ENCODE measurements at regions not wholly inside any gene's neighbourhood (a gene's known extent, or its start where the extent isn't known, plus 50 kb on each side); places are given as distances from the start of the nearest gene placed in this dataset.

DNA sequence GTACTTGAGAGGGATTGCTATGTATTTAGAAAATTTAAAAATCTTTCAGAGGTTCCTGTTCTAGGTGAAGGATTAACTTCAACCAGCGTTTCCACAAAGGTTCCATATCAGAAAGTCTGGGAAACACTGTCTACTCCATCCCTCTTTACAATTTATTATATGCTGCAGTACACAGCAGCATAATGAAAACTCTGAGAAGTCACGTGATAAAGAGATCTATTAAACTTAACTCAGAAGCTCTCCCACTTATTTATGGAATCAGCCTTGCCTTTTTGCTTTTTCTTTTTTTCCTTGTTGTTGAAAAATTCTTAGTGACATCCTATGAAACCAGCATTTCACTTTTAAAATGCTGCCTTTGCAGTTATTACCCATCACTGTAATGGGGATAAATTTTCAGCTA lies 186.2 kb downstream of the ACER2 start:
- no peak overlapping the region for H3K27ac ChIP-seq (ENCODE audit: low read depth, low read length)

DNA sequence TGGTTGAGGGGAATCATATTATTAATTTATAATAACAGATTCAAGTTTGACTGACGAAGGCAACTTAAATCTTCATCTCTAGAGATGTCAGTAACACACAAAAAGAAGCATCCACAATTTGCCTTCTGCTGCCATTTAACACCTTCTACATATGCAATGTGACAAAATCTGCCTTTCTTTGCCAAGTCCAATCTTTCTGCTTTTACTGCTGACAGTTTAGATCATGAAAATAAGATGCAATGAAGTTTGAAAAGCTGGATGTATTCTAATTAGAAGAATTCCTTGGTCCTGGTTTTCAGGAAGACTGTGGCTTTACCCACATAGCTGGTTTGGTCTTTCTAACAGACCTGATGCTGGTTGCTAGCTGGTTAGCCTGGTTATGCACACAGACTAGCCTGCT lies 178.9 kb downstream of the ACER2 start:
- Histone ChIP-seq H3K27ac (ENCODE audit: low read depth, low read length) (no peak overlapping the region), H3K27me3 (ENCODE audit: control insufficient read depth in 1 of 2, insufficient read depth in 2 of 2, low read length in 2 of 2) (no peaks in the 10 kb centered on the region)

More for the DNA sequence above, 186.2 kb downstream of the ACER2 start:
- H3K9me3 ChIP-seq (ENCODE audit: low read length), result no peaks in the 10 kb centered on the region
- no peak overlapping the region for H3K9ac ChIP-seq (ENCODE audit: low read length)
- no peak overlapping the region for H3K4me3 ChIP-seq (ENCODE audit: low read depth in 1 of 2, low read length in 2 of 2)
- no peaks in the 10 kb centered on the region for H3K4me1 ChIP-seq (ENCODE audit: insufficient read depth, low read length)
- H3K27me3 ChIP-seq (ENCODE audit: control insufficient read depth in 1 of 2, insufficient read depth in 2 of 2, low read length in 2 of 2), result no peaks in the 10 kb centered on the region
- H3K36me3 ChIP-seq (ENCODE audit: insufficient read depth, low read length), result no peaks in the 10 kb centered on the region

DNA sequence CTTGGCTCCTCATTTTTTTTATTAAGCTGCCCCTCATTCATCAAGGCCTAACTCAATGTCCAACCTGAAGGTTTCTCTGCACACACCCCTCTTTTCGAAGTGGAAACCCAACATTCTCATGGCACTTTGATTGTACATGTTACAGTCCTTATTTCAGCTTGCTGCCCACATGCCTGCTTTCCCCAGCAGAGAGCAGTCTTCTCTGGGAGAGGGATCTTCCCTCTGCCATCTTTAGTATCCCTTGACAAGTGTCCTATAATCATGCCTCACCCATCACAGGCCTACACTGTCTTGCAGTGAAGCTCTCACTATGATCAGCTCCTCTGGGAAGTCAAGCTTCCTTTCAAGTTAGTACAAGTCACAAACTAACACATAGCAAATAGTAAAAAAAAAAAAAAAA lies 175.1 kb downstream of the ACER2 start:
- H3K27ac ChIP-seq (ENCODE audit: low read depth, low read length), result no peak overlapping the region

More for the DNA sequence above, 178.9 kb downstream of the ACER2 start:
- no peaks in the 10 kb centered on the region for H3K36me3 ChIP-seq (ENCODE audit: insufficient read depth, low read length)
- no peak overlapping the region for H3K9ac ChIP-seq (ENCODE audit: low read length)
- H3K9me3 ChIP-seq (ENCODE audit: low read length), result no peaks in the 10 kb centered on the region
- no peak overlapping the region for H3K4me3 ChIP-seq (ENCODE audit: low read depth in 1 of 2, low read length in 2 of 2)
- H3K4me1 ChIP-seq (ENCODE audit: insufficient read depth, low read length), result no peaks in the 10 kb centered on the region

DNA sequence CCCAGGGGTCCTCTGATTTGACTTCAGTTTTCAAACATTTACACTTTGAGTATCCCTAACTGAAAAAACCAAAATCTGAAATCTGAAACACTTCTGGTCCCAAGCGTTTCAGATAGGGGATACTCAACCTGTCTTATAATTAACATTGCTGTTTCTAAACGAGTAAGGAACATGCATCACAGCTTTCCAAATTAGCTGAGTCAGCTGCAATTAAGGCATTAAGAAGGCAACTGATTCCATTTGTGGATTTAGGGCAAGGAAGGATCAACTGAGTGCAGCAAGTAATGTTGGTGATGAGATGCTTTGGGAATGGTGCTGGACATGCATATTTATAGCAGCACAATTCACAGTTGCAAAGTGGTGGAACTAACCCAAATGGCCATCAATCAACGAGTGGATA lies 168.6 kb downstream of the ACER2 start:
- H3K9me3 ChIP-seq (ENCODE audit: low read length), result no peaks in the 10 kb centered on the region
- no peaks in the 10 kb centered on the region for H3K27me3 ChIP-seq (ENCODE audit: control insufficient read depth in 1 of 2, insufficient read depth in 2 of 2, low read length in 2 of 2)

More for the DNA sequence above, 175.1 kb downstream of the ACER2 start:
- no peak overlapping the region for H3K9ac ChIP-seq (ENCODE audit: low read length)
- no peak overlapping the region for H3K4me3 ChIP-seq (ENCODE audit: low read depth in 1 of 2, low read length in 2 of 2)
- no peaks in the 10 kb centered on the region for H3K27me3 ChIP-seq (ENCODE audit: control insufficient read depth in 1 of 2, insufficient read depth in 2 of 2, low read length in 2 of 2)
- H3K36me3 ChIP-seq (ENCODE audit: insufficient read depth, low read length), result no peaks in the 10 kb centered on the region
- no peaks in the 10 kb centered on the region for H3K9me3 ChIP-seq (ENCODE audit: low read length)
- H3K4me1 ChIP-seq (ENCODE audit: insufficient read depth, low read length), result no peaks in the 10 kb centered on the region

DNA sequence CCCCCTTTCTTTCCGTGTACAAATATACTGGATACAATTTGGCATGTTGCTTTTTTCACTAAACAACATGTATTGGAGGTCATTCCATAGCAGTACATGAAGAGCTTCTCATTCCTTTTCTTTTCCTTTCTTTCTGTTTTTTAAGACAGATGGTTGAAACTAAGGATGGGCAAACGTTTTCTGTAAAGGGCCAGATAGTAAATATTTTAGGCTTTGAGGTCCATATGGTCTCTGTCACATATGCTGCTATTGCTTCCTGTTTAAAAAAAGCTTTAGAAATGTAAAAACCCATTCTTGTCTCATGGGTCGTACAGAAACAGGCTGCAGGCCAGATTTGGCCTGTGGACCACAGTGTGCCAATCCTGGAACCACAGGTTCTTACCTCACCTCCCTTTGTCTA lies 160.1 kb downstream of the ACER2 start:
- Histone ChIP-seq H3K9me3 (ENCODE audit: low read length) (no peaks in the 10 kb centered on the region), H3K9ac (ENCODE audit: low read length) (no peak overlapping the region), H3K27ac (ENCODE audit: low read depth, low read length) (no peak overlapping the region)

More for the DNA sequence above, 168.6 kb downstream of the ACER2 start:
- Histone ChIP-seq H3K27ac (ENCODE audit: low read depth, low read length) (no peak overlapping the region), H3K4me1 (ENCODE audit: insufficient read depth, low read length) (no peaks in the 10 kb centered on the region), H3K4me3 (ENCODE audit: low read depth in 1 of 2, low read length in 2 of 2) (no peak overlapping the region), H3K36me3 (ENCODE audit: insufficient read depth, low read length) (no peaks in the 10 kb centered on the region), H3K9ac (ENCODE audit: low read length) (no peak overlapping the region)

DNA sequence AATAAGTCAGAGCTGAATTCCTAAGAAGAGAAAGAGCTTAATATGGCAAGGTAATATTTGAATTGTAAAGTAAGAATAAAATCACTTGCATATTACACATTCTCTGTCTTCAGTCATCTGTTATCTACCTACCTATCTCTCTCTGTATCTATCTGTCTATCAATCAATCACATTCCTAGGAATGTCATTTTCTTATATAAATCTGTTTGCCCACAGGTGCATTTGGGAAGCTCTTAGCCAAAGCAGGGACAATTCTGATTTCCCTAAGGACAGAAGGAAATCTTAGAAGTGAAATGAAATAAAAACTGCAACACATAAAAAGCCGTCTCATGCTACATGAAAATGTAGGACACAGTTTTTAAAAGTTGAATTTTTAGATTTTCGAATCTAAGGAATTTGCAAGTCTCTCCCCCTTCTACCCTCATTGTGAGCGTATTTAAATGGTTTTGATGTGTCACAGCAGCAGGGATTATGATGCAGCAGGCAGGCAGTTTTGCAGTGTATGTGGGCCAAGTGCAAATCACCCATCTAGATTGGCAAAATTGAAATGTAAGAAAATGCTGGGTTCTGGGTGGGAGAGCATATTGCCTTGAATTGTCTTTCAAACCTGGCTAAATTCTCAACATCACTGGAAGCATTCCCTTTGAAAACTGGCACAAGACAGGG lies 155.7 kb downstream of the ACER2 start:
- Histone ChIP-seq H3K36me3 (ENCODE audit: insufficient read depth, low read length) (no peaks in the 10 kb centered on the region), H3K9ac (ENCODE audit: low read length) (no peak overlapping the region), H3K9me3 (ENCODE audit: low read length) (no peaks in the 10 kb centered on the region), H3K4me1 (ENCODE audit: insufficient read depth, low read length) (no peaks in the 10 kb centered on the region), H3K27me3 (ENCODE audit: control insufficient read depth in 1 of 2, insufficient read depth in 2 of 2, low read length in 2 of 2) (no peaks in the 10 kb centered on the region), H3K4me3 (ENCODE audit: low read depth in 1 of 2, low read length in 2 of 2) (no peak overlapping the region), H3K27ac (ENCODE audit: low read depth, low read length) (no peak overlapping the region)

More for the DNA sequence above, 160.1 kb downstream of the ACER2 start:
- no peaks in the 10 kb centered on the region for H3K36me3 ChIP-seq (ENCODE audit: insufficient read depth, low read length)
- H3K27me3 ChIP-seq (ENCODE audit: control insufficient read depth in 1 of 2, insufficient read depth in 2 of 2, low read length in 2 of 2), result no peaks in the 10 kb centered on the region
- no peak overlapping the region for H3K4me3 ChIP-seq (ENCODE audit: low read depth in 1 of 2, low read length in 2 of 2)
- H3K4me1 ChIP-seq (ENCODE audit: insufficient read depth, low read length), result no peaks in the 10 kb centered on the region

DNA sequence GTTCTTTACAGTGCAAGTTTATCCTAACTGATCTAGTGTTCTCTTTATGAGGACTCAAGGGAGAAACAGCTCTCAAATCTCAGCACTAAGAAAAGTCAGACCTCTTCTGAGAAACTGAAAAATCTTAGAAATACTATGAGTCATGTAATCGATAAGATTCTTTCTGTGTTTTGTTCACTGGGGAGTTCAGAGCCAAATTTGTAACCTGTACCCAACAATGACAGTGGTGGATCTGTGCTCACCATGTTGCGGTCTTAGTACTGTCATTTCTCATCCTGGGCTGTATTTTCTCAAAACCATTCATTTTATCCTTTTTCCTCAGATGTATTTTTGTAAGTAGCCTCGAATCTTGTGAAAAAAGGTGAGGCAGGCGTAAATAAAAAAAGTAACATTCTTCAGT lies 146.4 kb downstream of the ACER2 start:
- Histone ChIP-seq H3K9ac (ENCODE audit: low read length) (no peak overlapping the region), H3K27ac (ENCODE audit: low read depth, low read length) (no peak overlapping the region), H3K9me3 (ENCODE audit: low read length) (no peaks in the 10 kb centered on the region)

DNA sequence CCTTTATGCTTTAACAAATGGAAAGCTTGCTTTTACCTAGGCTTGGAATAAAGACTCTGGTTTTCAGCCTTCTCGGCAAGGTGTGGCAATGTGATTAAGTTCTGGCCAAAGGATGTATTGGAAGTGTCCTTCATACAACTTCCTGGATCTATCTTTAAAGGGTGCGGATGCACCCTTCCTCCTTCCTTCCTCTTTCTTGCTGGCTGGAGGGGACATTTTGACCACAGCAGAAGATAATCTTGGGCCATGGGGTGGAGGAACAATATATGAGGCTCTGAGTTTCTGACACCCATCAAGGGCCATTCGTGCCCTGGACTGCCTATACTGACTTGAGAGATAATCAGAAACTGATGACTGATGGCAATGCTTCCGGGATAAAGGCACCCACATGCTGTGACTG lies 145.7 kb downstream of the ACER2 start:
- no peak overlapping the region for H3K27ac ChIP-seq (ENCODE audit: low read depth, low read length)
- H3K27me3 ChIP-seq (ENCODE audit: control insufficient read depth in 1 of 2, insufficient read depth in 2 of 2, low read length in 2 of 2), result no peaks in the 10 kb centered on the region
- H3K9ac ChIP-seq (ENCODE audit: low read length), result no peak overlapping the region
- no peak overlapping the region for H3K4me3 ChIP-seq (ENCODE audit: low read depth in 1 of 2, low read length in 2 of 2)
- no peaks in the 10 kb centered on the region for H3K4me1 ChIP-seq (ENCODE audit: insufficient read depth, low read length)
- H3K36me3 ChIP-seq (ENCODE audit: insufficient read depth, low read length), result no peaks in the 10 kb centered on the region
- no peaks in the 10 kb centered on the region for H3K9me3 ChIP-seq (ENCODE audit: low read length)

More for the DNA sequence above, 146.4 kb downstream of the ACER2 start:
- no peaks in the 10 kb centered on the region for H3K4me1 ChIP-seq (ENCODE audit: insufficient read depth, low read length)
- no peak overlapping the region for H3K4me3 ChIP-seq (ENCODE audit: low read depth in 1 of 2, low read length in 2 of 2)
- no peaks in the 10 kb centered on the region for H3K27me3 ChIP-seq (ENCODE audit: control insufficient read depth in 1 of 2, insufficient read depth in 2 of 2, low read length in 2 of 2)
- no peaks in the 10 kb centered on the region for H3K36me3 ChIP-seq (ENCODE audit: insufficient read depth, low read length)

DNA sequence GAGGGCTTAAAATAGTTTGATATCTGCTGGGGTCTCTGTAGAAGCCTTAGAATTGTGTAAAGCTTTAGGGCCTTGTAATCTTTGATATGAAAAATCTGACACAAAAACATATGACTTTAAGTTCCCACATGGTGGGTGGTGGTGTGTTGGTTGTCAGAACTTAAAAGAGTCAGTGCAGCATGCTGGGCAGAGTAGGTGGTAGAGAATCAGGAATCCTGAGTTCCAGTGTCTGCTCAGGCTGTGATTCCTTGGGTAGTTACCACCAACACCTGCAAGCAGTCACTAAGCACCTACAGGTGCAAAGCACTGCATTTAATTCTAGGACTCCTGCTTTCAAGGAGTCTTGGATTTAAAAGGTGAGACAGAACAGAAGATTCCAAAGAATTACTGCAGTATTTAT lies 144.6 kb downstream of the ACER2 start:
- Histone ChIP-seq H3K27ac (ENCODE audit: low read depth, low read length) (no peak overlapping the region), H3K4me3 (ENCODE audit: low read depth in 1 of 2, low read length in 2 of 2) (no peak overlapping the region), H3K9me3 (ENCODE audit: low read length) (no peaks in the 10 kb centered on the region), H3K9ac (ENCODE audit: low read length) (no peak overlapping the region), H3K4me1 (ENCODE audit: insufficient read depth, low read length) (no peaks in the 10 kb centered on the region), H3K36me3 (ENCODE audit: insufficient read depth, low read length) (no peaks in the 10 kb centered on the region), H3K27me3 (ENCODE audit: control insufficient read depth in 1 of 2, insufficient read depth in 2 of 2, low read length in 2 of 2) (no peaks in the 10 kb centered on the region)

DNA sequence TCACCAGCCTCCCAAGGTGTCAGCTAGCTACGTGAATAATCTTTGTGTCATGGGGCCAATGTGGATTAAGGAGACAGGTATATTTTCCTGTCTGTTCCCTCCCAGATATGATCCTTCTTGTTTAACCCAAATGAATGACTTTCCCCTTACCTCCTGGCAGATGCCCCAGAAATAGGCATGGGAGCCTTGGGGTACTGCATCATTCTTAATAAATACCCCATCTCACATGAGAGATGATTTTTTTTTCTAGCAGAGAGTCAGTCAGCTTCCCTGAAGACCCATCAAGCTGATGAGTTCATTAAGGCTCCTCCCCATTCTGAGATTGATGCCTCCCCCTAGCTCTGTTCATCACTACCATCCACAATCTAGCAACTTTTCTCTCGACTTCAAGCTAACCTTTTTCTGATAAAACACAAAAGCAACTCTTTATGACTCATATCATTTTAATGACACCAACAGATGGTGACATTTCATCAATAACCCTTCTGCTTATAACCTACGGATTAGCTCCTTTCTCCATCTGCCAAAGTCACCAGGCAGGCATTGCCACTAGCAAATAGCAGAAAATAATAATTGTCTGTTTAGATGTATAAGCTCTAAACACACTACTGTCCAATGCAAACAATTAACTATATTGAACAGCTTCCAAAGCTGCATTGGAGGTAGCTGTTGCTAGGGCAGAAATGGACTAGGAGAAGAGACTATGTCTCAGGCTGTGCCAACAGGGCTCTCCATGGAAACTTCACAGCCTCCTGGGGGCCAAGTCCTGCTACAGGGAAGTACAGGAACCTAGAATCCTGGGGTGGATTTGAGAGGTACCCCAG lies 143.7 kb downstream of the ACER2 start:
- no peak overlapping the region for H3K9ac ChIP-seq (ENCODE audit: low read length)
- H3K4me3 ChIP-seq (ENCODE audit: low read depth in 1 of 2, low read length in 2 of 2), result no peak overlapping the region
- no peaks in the 10 kb centered on the region for H3K9me3 ChIP-seq (ENCODE audit: low read length)
- no peaks in the 10 kb centered on the region for H3K4me1 ChIP-seq (ENCODE audit: insufficient read depth, low read length)
- H3K27me3 ChIP-seq (ENCODE audit: control insufficient read depth in 1 of 2, insufficient read depth in 2 of 2, low read length in 2 of 2), result no peaks in the 10 kb centered on the region
- H3K36me3 ChIP-seq (ENCODE audit: insufficient read depth, low read length), result no peaks in the 10 kb centered on the region
- no peak overlapping the region for H3K27ac ChIP-seq (ENCODE audit: low read depth, low read length)

DNA sequence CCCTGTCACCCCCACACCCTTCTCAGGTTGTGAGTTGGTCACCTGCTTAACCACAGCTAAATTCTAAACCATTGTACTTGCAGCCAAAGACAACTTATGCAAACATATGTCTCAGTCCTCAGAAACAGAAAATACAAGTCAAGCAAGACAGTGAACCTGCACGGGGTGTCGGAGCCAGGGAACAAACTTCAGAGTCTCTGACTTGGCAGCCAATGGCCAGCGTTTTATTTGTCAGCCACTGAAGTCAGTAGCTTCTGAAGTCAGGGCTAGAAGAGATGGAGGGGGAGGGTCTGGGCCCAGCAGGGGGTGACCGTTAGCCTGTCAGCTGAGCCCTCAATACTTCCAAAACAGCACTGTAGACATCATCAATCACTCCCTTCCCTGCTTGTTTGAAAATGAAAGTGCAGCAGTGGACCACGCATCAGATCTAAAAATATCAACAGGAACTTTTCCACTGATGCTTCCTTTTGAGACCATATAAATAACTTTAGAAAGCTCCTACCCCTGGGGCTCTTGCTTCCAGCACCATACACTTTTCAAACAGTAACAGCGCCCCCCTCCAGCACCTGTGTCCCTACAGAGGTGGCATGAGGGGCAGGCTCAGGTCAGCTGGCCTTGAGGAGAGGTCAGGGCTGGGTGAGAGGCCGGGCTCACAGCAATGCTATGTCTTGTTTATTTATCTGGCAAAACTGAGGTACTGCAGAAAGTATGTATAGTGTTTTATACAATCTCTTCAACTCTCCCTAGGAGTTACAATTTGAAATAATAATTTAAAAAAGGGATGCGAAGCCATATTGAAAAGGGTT lies 142.5 kb downstream of the ACER2 start:
- peak overlapping the region in 1 of 2 donors; percentile 48 for H3K4me3 ChIP-seq (ENCODE audit: low read depth in 1 of 2, low read length in 2 of 2)

More for the DNA sequence above, 142.5 kb downstream of the ACER2 start:
- Histone ChIP-seq H3K9me3 (ENCODE audit: low read length) (no peaks in the 10 kb centered on the region), H3K4me1 (ENCODE audit: insufficient read depth, low read length) (no peaks in the 10 kb centered on the region), H3K27me3 (ENCODE audit: control insufficient read depth in 1 of 2, insufficient read depth in 2 of 2, low read length in 2 of 2) (no peaks in the 10 kb centered on the region), H3K27ac (ENCODE audit: low read depth, low read length) (no peak overlapping the region), H3K36me3 (ENCODE audit: insufficient read depth, low read length) (no peaks in the 10 kb centered on the region), H3K9ac (ENCODE audit: low read length) (no peak overlapping the region)

Measured in muscle layer of colon (tissue), 2 donors.